GM12878 (cell line): ENCODE measurements at regions not wholly inside any gene's neighbourhood (a gene's known extent, or its start where the extent isn't known, plus 50 kb on each side); places are given as distances from the start of the nearest gene placed in this dataset.

ENCODE experiments used
- ATF7 ChIP-seq: fragments of 450-650 bp; IDR thresholded peaks from 2 replicates; pipeline ENCODE4 v1.6.1; 2016; ENCODE audit warnings: low read depth, mild to moderate bottlenecking
- CTCF ChIP-seq, 3 experiments: IDR thresholded peaks in 2 of 3; conservative IDR thresholded peaks in 1 of 3; 2 replicates each; pipeline ENCODE4 v1.5.1; 2011; ENCODE audit warnings: low read depth in 3 of 3, low read length in 3 of 3, mild to moderate bottlenecking in 3 of 3, control low read depth in 2 of 3, moderate library complexity in 2 of 3, inconsistent platforms in 1 of 3, mixed read lengths in 1 of 3; ENCODE audit not compliant: control insufficient read depth in 2 of 3, insufficient read depth in 1 of 3; ENCODE audit errors: extremely low read depth in 1 of 3
- HSF1 ChIP-seq: fragments of 150-350 bp; IDR thresholded peaks from 2 replicates; pipeline ENCODE4 v1.6.1; 2014; ENCODE audit warnings: mild to moderate bottlenecking, low read depth, low read length
- MLLT1 ChIP-seq: fragments of 450-650 bp; IDR thresholded peaks from 2 replicates; pipeline ENCODE4 v1.6.1; 2016; ENCODE audit warnings: mild to moderate bottlenecking
- MTA2 ChIP-seq: fragments of 450-650 bp; IDR thresholded peaks from 2 replicates; pipeline ENCODE4 v1.6.1; 2016; ENCODE audit warnings: low read depth, mild to moderate bottlenecking, moderate library complexity
- POLR2AphosphoS2 ChIP-seq: IDR thresholded peaks from 2 replicates; pipeline ENCODE4 v1.6.1; 2011; ENCODE audit warnings: low read depth, mild to moderate bottlenecking, low read length, improper control_type of control experiment, moderate library complexity
- RUNX3 ChIP-seq: IDR thresholded peaks from 2 replicates; pipeline ENCODE4 v1.6.1; 2012; ENCODE audit warnings: low read length, inconsistent platforms
- ZNF207 ChIP-seq: fragments of 450-650 bp; IDR thresholded peaks from 2 replicates; pipeline ENCODE4 v1.6.1; 2014; ENCODE audit warnings: antibody characterized with exemption, mild to moderate bottlenecking, borderline replicate concordance
- TF ChIP-seq, protein P1 (sequence below): fragments of 450-650 bp; IDR thresholded peaks from 2 replicates; pipeline ENCODE4 v1.6.1; 2014; ENCODE audit warnings: mild to moderate bottlenecking

DNA sequence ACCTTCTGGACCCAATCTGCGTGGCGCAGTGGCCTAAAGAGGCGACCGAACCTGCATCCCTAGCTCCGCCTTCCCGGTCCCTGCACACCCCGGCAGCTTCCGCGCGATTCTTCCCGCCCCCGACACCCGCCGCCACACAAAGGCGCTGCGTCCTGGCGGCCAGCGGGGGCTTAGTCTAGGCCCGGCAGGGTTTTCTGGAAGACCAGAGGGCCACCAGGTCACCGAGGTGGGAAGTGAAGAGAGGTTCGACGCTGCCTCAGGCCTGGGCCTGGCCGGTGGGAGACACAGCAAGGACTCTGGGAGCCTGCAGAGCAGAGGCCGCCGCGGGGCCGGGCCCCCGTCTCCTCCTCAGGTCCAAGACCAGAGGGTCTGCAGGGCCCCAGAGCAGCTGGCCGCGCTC is 154.9 kb downstream of the OR2B2 start (continued):
- TF ChIP-seq HSF1 (no peak), ATF7 (no peak), RUNX3 (no peak), MLLT1 (0 out of 2 replicates have a peak, but pooled peaks have one; percentile 48), ZNF207 (0 out of 2 replicates have a peak, but pooled peaks have one; percentile 49), POLR2AphosphoS2 (peak; percentile 61; the same call in 1 of the 2 replicates), MTA2 (peak; percentile 33; the same call in 1 of the 2 replicates), CTCF (IDR thresholded peaks at IDR 0.05 in 2 of 3, conservative IDR thresholded peaks at IDR 0.05 in 1 of 3; ENCODE audit: control insufficient read depth in 2 of 3, extremely low read depth in 1 of 3, insufficient read depth in 1 of 3, low read depth in 3 of 3, low read length in 3 of 3) (peak in 1 of 3 experiments; percentile 20; a peak in 1 of 6 replicates)
- TF ChIP-seq, protein P1, sequence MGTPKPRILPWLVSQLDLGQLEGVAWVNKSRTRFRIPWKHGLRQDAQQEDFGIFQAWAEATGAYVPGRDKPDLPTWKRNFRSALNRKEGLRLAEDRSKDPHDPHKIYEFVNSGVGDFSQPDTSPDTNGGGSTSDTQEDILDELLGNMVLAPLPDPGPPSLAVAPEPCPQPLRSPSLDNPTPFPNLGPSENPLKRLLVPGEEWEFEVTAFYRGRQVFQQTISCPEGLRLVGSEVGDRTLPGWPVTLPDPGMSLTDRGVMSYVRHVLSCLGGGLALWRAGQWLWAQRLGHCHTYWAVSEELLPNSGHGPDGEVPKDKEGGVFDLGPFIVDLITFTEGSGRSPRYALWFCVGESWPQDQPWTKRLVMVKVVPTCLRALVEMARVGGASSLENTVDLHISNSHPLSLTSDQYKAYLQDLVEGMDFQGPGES = 0 out of 2 replicates have a peak, but pooled peaks have one; percentile 11
- TF ChIP-seq, all 136 proteins: peak for 28
